NCI-H82 treated with DMSO at 0.1 percent for 48 hours (cell line): ENCODE measurements at regions not wholly inside any gene's neighbourhood (a gene's known extent, or its start where the extent isn't known, plus 50 kb on each side); places are given as distances from the start of the nearest gene placed in this dataset.
"Not testable (repeated sequence)": the region's sequence is repeated elsewhere in the genome, so short reads cannot be mapped to it uniquely, and the experiment has no call there.

Experiments used
- DNase-seq: peaks from one replicate; lab custom pipeline; 2025; ENCODE audit not compliant: unreplicated experiment; lab: John Stamatoyannopoulos, UW

DNA sequence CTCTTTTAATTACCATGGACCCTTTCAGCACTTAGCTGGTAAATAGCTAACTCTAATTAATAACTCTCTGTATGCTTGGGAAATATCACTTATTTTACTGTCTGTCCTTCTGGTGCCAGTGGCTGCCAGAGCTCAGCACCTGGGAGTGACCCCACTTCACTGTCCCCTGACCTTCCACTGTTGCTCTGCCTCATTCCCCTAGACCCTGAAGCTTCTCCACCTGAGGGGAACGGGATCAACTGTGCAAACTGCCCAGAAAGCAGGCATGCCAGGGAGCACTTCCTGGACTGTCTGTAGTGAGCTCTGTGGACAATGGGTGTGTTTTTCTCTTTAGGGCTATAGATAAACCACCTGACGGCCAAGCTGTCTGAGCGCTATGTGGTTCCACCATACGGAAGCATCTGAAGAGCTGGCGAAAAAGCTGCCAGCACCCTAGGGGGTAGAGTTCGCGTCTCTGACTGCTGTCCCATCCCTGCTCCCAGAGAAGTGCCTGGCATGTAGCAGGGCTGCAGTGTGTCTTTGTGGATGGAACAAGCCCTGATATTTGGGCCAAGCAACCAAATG is 106.3 kb upstream of the FOXA2 start:
- no peak for DNase-seq

DNA sequence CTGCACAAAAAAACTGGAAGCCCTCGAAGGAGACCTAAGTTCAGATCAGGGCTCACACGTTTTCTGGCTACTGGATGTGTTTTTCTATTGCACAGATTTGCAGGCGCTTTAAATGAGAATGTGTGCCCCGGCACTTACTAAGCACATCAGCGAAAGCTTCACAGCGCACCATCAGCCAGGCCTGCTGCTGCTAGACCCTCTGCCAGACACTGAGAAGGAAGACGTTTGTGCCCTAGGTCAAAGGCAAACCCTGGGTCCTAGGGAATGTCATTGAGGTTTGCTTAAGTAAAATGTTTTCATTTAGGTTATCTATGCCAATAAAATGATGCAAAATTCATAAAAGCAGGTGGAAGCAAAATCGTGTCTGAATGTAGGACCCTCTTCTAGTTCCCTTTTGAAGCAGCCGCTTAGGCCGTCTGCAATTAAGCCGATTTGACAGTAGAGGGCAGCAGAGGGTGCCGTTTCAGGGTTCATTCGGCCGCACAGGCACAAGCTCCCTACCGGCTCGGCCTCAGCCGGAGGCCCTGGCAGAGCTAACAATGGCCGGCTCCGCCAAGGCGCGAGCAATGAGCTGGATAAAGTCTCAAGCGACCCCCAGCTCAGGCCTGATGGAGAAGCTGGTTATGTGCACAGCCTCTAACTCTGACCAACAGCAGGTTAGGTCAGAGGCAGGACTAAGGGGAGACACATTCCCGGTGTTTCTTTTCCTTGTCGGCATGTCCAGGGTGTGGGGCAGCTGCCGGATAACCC is 107.2 kb upstream of the FOXA2 start:
- peak; percentile 43 for DNase-seq

DNA sequence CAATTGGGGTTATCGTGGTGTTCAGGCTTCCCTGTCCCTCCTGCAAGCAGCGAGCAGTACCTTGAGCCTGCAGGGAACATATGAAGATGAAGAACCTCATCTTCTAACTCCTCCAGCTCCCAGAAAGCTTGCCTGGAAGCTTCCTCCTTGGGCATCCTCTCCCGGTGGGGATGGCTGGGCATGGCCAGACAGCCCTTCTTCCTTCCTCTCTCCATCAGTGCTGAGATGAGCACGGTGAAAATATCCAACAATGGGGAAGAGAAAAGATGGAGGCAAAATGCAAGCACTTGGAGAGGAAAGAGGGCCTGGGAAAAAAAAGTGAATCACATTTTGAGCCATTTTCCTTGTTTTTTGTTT is 107.7 kb upstream of the FOXA2 start:
- no peak for DNase-seq

DNA sequence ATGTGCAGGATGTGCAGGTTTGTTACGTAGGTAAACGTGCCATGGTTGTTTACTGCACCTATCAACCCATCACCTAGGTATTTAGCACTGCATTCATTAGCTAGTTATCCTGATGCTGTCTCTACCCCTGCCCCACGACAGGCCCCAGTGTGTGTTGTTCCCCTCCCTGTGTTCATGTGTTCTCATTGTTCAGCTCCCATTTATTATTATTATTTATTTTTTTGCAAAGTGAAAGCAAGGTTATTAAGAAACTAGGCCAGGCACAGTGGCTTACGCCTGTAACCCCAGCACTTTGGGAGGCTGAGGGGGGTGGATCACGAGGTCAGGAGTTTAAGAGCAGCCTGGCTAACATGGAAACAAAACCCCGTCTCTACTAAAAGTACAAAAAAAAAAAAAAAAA is 108.2 kb upstream of the FOXA2 start:
- not testable (repeated sequence) for DNase-seq

DNA sequence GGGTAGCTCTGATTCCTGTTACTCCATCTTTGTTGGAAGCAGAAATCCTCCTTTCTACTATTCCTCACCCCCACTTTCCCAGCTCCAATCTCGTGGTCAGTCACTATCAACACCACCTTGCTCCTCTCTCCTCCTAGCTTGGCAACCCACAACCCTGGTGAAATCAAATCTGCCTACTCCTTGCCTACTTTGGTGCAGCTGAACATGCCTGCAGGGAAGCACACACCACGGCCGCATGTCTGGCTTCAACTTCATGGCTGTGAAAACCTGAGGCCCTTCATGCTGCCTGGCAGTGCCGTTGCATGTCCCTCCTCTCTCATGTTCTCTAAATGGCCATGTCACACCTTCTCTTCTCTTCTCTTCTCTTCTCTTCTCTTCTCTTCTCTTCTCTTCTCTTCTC is 112.4 kb upstream of the FOXA2 start:
- DNase-seq: no peak

DNA sequence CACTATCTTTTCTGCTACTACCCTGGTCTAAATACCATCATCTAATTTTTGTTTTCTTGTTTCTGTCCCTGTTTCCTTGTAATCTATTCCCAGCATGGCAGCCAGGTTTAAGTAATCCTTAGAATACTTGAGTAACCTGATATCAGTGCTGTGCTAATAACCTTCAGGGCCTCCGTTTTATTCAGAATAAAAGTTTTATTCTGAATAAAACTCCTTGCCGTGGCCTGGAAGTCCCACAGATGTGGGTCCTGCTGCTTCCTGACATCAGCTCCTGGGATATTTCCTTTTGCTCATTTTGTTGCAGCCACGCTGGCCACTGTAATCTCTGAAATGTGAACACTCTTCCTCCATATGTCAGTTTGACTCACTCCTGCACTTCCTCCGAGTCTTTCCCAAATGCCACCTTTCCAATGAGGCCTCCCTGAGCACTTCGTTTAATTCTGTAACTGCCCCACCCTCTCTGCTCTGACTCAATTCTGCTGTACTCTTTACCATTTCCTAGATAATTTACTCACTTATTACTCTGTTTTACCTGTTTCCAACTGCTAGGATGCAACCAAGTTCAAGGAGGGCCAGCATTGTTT is 114.0 kb upstream of the FOXA2 start:
- no peak for DNase-seq

DNA sequence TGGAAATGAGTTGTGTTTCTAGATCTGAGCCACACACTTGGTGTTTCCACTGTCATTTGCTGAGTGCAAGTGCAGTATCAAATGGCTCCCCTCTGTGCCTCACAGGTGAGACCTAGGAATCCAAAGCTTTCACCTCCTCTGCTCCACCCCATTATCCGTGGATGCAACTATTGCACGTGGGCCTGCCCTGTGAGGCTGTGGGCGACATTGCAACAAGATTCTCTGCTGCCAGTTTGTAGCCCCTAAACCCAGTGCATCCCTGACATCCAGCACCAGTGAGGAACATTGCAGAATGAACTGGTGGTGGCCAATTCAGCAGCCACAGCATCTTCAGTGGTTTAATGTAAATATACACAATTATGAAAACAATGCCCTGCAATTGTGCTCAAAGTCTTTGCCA is 115.0 kb upstream of the FOXA2 start:
- DNase-seq: no peak

DNA sequence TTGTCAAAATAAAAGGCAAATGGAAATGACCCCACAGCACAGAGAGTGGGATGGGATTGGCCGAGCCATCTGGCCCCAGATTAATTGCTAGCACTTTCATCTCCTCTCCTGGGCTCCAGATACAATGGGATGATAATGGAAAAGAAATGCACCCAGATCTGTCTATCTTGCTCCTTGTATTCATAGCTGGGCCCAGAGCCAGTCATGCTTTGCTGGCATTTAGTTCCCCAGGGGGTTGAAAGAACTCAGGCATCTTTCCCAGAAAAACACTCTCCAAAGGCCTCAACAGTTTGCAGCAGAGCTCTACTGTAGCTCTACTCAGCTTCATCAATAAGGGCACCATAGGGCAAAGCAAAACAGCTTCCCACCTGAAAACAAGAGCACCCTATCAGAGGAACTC is 116.0 kb upstream of the FOXA2 start:
- no peak for DNase-seq

DNA sequence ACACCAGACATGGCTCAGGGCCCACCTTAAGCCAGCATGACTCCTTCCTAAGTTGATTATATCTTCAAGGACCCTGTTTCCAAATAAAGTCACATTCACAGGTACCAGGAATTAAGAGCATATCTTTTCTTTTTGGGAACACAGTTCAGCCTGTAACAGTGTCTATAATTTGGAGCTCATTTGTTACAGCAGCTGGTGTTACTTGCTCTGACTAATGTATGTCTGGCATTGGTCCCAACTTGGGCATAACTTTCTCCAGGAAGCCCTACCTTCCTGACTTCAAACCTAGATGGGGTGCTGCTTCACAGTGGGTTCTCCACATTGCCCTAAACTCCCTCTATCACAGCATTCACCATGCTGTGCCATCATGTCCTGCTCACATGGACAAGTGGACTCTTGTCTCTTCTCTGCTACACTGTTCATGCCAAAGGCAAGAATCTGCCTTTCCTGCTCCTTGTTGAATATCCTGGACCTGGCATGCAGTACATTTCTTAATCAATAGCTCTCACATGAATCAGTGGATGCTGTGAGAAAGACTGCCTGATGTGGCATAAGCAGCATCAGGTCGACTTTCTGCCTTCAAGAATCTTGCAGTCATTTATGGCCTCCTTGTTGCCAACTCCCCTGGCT is 117.4 kb upstream of the FOXA2 start:
- no peak for DNase-seq

DNA sequence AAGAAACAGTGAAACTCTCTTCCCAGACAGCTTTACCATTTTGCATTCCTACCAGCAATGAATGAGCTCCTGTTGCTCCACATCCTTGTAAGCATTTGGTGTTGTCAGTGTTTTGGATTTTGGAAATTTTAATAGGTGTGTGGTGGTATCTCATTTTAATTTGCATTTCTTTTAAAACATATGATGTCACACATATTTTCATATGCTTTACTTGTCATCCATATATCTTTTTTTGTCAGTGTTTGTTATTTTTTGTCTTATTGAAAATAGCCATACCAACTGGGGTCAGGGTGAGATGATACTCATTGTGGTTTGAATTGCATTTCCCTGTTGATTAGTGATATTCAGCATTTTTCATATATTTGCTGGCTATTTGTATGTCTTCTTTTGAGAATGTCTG is 119.5 kb upstream of the FOXA2 start:
- DNase-seq: no peak

DNA sequence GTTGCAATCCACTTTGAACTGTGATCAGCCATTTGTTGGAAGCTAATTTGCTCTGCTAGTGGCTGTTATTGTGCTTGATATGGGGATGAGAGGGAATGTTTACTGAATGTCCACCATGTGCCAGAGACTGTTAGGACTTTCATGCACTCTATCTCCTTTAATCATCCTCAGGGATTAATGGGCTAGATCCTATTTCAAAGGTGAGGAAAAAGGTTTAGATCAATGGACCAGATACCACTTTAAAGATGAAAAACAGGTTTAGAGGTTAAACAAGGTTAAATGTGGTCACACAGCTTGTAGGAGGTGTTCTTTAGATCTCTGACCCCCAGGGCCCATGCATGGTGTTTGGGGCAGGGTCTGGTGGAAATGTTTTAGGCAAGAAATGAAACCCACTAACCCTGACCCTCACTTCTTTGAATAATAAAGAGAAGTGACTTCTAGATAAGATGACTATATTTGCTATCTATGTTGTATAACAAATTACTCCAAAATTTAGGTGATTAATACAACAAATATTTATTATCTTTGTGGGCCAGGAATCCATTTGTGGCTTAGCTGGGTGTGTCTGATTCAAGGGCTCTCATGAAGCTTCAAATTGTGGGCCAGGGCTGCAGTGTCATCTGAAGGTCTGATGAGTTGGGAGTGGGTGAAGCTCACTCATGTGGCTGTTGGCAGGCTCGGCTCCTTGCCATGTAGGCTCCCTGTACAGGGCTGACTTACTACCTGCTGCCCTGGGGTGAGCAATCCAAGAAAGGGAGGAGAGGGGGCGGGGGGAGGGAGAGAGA is 127.8 kb upstream of the FOXA2 start:
- DNase-seq: no peak

DNA sequence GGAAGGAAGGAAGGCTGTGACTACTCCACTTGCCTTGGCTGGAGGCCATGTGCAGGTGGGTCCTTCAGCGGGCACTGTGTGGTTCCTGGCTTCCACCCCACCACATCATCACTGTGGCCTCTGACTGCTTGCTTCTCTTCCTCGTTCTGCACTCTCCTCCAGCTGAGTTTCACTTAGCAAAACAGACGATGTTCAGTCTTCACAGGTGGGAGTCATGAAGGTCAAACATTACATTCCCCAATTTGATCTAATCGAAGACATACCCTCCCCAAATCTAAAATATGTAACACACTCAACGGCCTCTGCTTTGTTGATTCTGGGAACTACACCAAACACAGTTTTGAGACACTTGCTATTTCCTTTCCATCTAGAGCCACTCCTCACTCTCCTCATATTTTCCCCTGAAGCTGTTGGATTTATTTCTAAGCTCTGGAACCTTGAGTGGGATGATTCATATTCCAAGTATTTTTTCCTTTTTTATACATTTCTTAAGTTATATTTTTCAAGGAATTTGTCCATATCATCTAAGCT is 132.5 kb upstream of the FOXA2 start:
- no peak for DNase-seq

DNA sequence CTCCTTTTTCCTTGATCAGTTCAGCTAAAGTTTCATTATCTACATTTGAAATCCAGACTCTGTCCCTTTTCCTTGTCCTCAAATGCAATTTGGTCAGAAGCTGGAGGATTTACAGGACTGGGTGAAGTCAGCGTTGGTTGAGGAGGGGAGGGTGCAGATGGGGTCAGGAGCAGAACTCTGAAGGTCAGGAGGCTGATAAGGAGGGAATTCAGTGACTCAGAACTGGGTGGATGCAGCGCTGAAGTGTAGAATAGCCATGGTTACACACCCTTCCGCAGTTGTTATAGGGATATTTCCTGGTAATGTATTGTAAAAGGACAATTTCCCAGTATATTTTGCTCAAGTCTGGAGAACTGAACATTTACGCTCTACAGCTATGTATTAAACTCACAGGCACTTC is 133.1 kb upstream of the FOXA2 start:
- DNase-seq: no peak

DNA sequence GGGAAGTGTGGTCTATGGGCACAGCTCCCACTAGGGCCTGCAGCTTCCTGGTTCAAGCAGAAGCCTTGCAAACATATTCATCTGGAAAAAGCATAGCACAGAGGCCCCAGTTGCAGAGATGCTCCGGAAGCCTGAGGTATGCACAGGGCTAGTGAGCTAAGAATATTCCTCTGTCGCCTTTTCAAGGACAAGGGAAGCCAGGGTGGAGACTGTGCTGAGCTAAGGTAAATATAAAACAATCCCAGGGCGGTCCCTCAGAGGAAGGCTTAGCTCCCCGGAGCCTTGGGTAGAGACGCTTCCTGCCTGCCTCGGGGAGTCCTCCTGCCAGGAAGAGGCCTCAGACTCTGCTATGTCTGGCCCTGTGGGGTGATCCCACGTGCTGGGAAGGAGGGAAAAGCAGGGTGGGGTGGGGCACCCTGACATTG is 134.8 kb upstream of the FOXA2 start:
- no peak for DNase-seq

DNA sequence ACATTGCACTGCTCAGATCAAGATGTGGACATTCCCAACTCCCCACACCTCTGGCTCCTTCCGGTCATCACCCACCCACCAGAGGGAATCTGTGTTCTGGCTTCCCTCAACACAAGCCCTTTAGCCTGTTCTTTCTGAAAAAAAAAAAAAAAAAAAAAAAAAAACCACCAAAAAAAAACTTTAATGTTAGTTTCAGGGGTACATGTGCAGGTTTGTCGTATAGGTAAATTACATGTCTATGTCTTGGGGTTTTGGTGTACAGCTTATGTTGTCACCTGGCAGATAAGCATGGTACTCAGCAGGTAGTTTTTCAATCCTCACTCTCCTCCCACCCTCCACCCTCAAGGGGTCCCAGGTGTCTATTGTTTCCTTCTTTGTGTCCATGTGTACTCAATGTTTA is 135.8 kb upstream of the FOXA2 start:
- no peak for DNase-seq

DNA sequence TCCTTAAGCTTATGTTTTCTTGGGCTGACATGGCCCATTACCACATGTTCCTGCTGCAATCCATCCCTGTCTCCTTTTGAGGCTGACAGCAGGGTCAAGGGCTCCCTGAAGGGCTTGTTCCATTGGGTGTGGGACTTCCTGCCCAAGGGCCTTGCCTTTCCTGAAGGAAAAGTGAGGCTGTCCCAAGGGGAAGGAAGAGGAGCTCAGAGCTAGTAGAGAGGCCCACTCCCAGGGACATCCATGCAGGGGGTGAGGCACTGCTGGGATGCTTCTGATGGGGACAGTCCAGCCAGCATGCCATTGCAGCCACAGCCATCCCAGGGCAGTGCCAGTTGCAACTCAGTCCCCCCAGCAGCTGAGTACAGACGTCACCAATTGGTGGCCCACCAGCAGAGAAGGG is 138.4 kb upstream of the FOXA2 start:
- no peak for DNase-seq

DNA sequence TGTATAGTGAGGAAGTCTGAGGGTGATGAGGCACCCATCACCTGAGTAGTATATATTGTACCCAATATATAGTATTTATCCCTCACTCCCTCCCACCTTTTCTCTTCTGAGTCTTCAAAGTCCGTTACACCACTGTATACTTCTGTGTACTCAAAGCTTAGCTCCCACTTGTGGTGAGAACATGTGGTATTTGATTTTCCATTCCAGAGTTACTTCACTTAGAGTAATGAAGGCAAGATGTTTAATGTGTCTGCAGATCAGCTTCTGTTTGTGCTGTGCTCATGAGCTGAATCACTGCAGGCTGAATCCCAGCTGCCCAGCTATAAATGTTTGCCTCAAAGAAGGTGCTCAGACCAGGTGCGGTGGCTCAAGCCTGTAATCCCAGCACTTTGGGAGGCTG is 139.3 kb upstream of the FOXA2 start:
- no peak for DNase-seq

DNA sequence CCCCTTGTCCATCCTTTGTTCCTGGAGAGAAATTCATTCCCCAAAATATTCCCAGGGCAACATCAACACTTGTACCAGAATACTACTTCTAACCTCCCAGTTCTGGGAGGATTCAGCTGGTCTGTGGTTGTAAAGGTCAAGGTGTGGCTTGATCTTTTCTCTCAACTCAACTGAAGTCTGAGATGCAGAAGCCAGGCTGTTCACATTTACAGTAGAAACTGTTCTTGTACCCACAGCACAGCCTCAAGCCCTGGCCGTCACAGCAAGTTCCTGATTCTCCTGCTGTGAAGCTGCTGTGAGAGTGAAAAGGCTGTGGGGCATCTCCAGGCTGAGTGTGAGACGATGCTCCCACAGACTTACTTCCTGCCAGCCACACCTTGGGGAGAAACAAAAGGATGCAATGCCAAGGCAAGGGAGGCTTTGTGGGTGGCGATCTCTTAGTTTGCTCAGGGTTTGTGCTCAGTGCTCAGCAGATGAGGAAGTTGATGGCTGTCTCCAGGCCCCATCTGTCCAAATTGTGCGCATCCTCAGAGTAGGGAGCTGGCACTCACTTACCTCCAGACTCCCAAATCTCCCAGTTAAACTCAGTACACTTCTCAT is 143.9 kb upstream of the FOXA2 start:
- no peak for DNase-seq

DNA sequence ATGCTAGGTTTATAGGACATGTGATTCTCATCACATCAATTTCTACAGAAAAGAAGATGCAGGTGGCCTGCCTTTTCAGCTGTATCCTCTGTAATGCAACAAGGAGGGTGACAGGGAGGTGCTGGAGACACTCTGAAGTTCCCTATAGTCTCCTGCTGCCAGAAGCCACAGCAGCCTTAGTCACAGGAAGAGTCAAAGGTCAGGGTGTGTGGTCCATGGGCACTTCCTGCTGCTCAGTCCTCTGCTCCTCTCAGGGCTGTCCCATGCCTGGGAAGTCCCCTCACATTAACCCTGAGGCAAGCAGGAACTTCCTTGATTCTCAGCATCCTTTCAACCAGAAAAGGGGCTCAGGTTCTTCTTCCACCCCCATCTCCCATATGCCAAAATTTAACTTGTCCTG is 144.8 kb upstream of the FOXA2 start:
- no peak for DNase-seq

DNA sequence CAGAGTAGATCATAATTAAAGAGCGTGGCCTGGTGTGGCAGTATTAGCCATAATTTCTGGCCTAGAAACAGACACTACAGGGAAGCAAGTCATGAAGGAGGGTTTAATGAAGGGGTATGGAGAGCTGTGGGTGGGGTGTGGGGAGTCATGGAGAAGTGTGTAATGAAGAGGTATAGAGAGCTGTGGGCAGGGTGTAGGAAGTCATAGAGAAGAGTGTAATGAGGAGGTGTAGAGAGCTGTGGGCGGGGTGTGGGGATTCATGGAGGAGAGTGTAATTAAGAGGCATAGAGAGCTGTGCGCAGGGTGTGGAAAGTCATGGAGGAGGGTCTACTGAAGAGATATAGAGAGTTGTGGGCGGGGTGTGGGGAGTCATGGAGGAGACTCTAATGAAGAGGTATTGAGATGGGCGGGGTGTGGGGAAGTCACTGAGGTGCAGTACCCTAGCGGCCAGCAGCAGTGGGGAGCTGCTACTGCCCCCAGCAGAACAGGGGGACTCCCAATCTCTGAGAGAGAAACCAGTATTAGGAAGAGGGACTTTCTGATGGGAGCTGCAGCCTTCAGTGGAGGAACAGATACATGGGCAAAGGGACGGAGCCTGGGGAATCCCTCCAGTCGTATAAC is 145.4 kb upstream of the FOXA2 start:
- no peak for DNase-seq

DNA sequence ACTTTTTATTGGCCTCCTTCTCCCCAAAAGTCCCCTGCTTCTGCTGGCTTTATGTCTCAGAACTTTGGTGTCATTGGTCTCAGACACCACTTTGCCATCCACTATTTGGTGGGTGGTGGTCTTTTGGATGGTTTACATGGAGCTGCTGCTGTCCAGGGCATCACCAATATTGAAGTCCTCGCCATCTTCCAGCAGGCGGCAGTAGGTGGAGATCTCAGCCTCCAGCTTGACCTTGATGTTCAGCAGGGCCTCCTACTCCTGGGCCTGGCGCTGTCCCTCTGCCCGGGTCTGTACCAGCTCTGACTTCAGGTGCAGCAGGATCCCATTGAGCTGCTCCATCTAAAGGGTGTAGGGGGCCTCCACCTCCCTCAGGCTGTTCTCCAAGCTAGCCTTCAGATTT is 148.4 kb upstream of the FOXA2 start:
- no peak for DNase-seq
